Sigmoid colon (tissue), 6 donors: ENCODE measurements at regions not wholly inside any gene's neighbourhood (a gene's known extent, or its start where the extent isn't known, plus 50 kb on each side); places are given as distances from the start of the nearest gene placed in this dataset.
"Not testable (repeated sequence)": the region's sequence is repeated elsewhere in the genome, so short reads cannot be mapped to it uniquely, and the experiment has no call there.

ENCODE experiments used
- DNase-seq: peaks from one replicate; pipeline ENCODE4 v3.0.0-alpha.2; 2019
- H3K27ac ChIP-seq, 4 donors: fragments of 200-600 bp; sonication (generic); one replicate each; pipeline ENCODE4 v1.5.1; 2016 to 2019; ENCODE audit warnings: mild to moderate bottlenecking in 1 of 4
- H3K27me3 ChIP-seq, 3 donors: fragments of 200-600 bp; sonication (generic); one replicate each; pipeline ENCODE4 v1.5.1; 2019; ENCODE audit warnings: mild to moderate bottlenecking in 1 of 3
- H3K36me3 ChIP-seq, 4 donors: fragments of 200-600 bp; sonication (generic); one replicate each; pipeline ENCODE4 v1.5.1; 2016 to 2019
- H3K4me1 ChIP-seq, 4 donors: fragments of 200-600 bp; sonication (generic); one replicate each; pipeline ENCODE4 v1.5.1; 2017 to 2019
- H3K4me3 ChIP-seq, 4 donors: fragments of 200-600 bp; sonication (generic); one replicate each; pipeline ENCODE4 v1.5.1; 2017 to 2019; ENCODE audit warnings: mild to moderate bottlenecking in 2 of 4, moderate library complexity in 1 of 4
- H3K9me3 ChIP-seq, 4 donors: fragments of 200-600 bp in 3 of 4; sonication (generic) in 3 of 4; one replicate each; pipeline versions ENCODE4 v1.5.1 to v1.6.1; 2013 to 2019
- CTCF ChIP-seq, 4 experiments: fragments of 450-650 bp in 3 of 4; fragments of 200-600 bp in 1 of 4; IDR thresholded peaks; one replicate each; pipeline ENCODE4 v1.5.1; 2016 to 2019; ENCODE audit warnings: antibody characterized with exemption in 4 of 4, mild to moderate bottlenecking in 3 of 4, moderate library complexity in 2 of 4
- EP300 ChIP-seq, 4 donors: sonication (generic); formaldehyde crosslinking; IDR thresholded peaks; one replicate each; pipeline ENCODE4 v1.6.1; 2017; ENCODE audit warnings: antibody characterized with exemption in 4 of 4
- POLR2A ChIP-seq, 2 donors: fragments of 450-650 bp; IDR thresholded peaks; one replicate each; pipeline ENCODE4 v1.6.1; 2016; ENCODE audit warnings: antibody characterized with exemption in 2 of 2, mild to moderate bottlenecking in 2 of 2, moderate library complexity in 2 of 2
- POLR2AphosphoS5 ChIP-seq, 4 donors: sonication (generic); formaldehyde crosslinking; IDR thresholded peaks; one replicate each; pipeline ENCODE4 v1.6.1; 2017; ENCODE audit warnings: antibody characterized with exemption in 4 of 4
- WGBS, 2 donors: extraction: QIAGEN DNeasy Blood & Tissue Kit; methylation state at CpG; one replicate each; pipeline ENCODE4 v1.1.7; 2013; 5-methylcytosine and 5-hydroxymethylcytosine counted together
- intact Hi-C: fragments of 100-400 bp; cut with DNase I; formaldehyde crosslinking; loops from one replicate; pipeline ENCODE4 v1.15.1; 2023
- donor health status: healthy with polysubstance abuse.
- donor health status: healthy.

DNA sequence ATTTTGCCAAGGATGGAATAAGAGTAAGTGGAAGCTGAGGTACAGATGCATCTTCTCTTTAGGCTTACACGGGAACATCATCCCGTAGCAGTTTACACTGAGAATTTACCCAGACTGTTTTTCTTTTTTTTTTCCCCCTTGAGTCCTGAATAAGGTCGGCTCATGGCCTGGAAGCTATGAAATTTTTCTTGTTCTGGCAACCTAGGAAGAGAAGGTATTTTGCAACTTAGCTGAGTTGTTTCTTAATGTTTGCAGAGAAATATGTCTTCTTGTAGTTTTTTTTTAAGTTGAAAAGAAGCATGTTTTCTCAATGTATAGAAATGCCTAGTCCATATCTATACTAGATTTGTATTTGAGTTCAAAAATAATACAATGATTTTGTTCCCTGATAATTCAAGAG is 712.5 kb downstream of the TDRD15 start:
- no peak for TF ChIP-seq EP300 (IDR thresholded peaks at IDR 0.05)
- TF ChIP-seq POLR2AphosphoS5 (IDR thresholded peaks at IDR 0.05): no peak
- TF ChIP-seq CTCF (IDR thresholded peaks at IDR 0.05): no peak
- no peak for TF ChIP-seq POLR2A (IDR thresholded peaks at IDR 0.05)
- Histone ChIP-seq H3K4me3 (no peak overlapping the region), H3K27me3 (no peaks in the 10 kb centered on the region), H3K4me1 (no peaks in the 10 kb centered on the region), H3K27ac (no peak overlapping the region), H3K36me3 (no peaks in the 10 kb centered on the region), H3K9me3 (peaks cover 0 to 4% (median 0%) of the 10 kb centered on the region in 4 donors)
- intact Hi-C loops: no loop called here
- no peak for DNase-seq
- WGBS, 2 donors: 76 to 84% methylated on average over 3 of the region's 3 CpGs

DNA sequence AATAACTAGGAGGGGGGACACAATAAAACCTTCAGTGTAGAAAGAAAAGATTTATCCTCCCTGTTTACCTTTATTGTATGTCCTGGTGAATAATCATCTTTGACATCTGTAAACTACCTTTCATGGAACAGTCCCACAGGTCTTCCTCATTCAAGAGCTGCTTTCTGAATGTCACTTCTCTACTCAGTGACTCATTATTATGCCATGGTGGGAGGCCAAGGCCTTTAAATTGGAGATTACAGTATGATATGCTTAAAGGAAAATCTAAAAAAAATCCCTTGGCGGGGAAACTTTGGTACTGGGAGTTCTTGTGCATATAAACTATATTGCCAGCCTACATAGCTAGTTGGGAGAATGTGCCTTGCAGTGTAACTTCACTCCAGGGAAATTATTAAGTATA is 713.0 kb downstream of the TDRD15 start:
- intact Hi-C loops: no loop called here
- H3K27ac ChIP-seq: no peak overlapping the region
- 87 to 90% methylated on average over 1 of the region's 1 CpG for WGBS, 2 donors
- TF ChIP-seq EP300 (IDR thresholded peaks at IDR 0.05) (no peak), CTCF (IDR thresholded peaks at IDR 0.05) (no peak), POLR2AphosphoS5 (IDR thresholded peaks at IDR 0.05) (no peak), POLR2A (IDR thresholded peaks at IDR 0.05) (no peak)
- no peak overlapping the region for H3K4me3 ChIP-seq
- H3K9me3 ChIP-seq: peaks cover 0 to 4% (median 0%) of the 10 kb centered on the region in 4 donors
- no peak for DNase-seq
- no peaks in the 10 kb centered on the region for H3K27me3 ChIP-seq
- no peaks in the 10 kb centered on the region for H3K4me1 ChIP-seq
- no peaks in the 10 kb centered on the region for H3K36me3 ChIP-seq

DNA sequence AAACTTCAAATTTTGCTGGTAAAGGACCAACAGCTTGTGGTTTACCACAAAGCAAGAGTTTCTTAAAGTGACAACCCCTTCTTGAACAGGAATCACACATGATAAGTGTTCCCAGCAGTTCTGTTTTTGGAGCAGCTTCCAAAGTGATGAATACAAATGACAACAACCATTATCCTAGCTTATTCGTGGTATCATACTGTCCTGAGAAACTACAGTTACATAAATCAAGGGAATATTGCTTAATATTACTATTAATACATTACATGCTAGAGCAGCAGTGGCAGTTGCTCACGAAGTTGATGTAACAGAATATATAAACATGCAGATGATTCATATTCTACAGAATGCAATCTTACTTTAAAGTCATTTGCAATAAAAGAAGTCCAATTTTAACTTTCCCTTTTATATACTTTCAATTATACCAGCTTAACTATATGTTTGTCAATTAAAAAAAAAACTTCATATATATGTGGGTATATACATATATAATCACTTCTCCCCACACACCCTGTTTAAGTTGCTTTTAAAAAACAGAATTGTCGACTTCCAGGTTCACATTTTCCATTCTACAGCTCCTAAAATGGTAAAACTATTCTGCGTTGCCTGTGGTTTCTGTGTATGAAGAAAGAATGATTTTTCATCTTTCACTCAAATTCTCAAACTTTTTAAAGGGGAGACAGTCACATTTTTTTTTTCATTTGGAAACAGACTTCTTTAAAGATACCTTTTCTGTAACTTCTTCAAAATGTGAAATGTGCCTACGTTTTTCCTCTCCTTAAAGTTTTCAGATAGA is 713.6 kb downstream of the TDRD15 start:
- Histone ChIP-seq H3K27me3 (no peaks in the 10 kb centered on the region), H3K36me3 (no peaks in the 10 kb centered on the region), H3K9me3 (peaks cover 0 to 4% (median 0%) of the 10 kb centered on the region in 4 donors), H3K27ac (no peak overlapping the region), H3K4me3 (no peak overlapping the region), H3K4me1 (no peaks in the 10 kb centered on the region)
- TF ChIP-seq POLR2AphosphoS5 (IDR thresholded peaks at IDR 0.05) (peak in 2 of 4 donors; percentile 8 to 36), EP300 (IDR thresholded peaks at IDR 0.05) (no peak), POLR2A (IDR thresholded peaks at IDR 0.05) (no peak), CTCF (IDR thresholded peaks at IDR 0.05) (no peak)
- 55 to 67% methylated on average over 5 of the region's 5 CpGs for WGBS, 2 donors
- no peak for DNase-seq
- intact Hi-C loops: no loop called here

DNA sequence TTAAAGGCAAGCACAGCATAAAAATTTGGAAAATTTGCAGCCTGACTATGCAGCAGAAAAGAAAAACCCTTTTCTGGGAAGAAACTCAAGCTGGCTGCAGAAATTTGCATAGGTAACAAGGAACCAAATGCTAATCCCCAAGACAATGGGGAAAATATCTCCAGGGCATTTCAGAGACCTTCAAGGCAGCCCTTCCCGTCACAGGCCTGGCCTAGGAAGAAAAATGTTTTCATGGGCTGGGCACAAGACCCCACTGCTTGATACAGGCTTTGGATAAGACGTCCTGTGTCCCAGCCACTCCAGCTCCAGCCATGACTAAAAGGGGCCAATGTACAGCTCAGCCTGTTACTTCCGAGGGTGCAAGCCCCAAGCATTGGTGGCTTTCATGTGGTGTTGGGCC is 717.6 kb downstream of the TDRD15 start:
- Histone ChIP-seq H3K4me1 (no peaks in the 10 kb centered on the region), H3K27ac (no peak overlapping the region), H3K36me3 (no peaks in the 10 kb centered on the region), H3K9me3 (no peaks in the 10 kb centered on the region), H3K27me3 (no peaks in the 10 kb centered on the region), H3K4me3 (no peak overlapping the region)
- no peak for DNase-seq
- TF ChIP-seq POLR2A (IDR thresholded peaks at IDR 0.05): no peak
- TF ChIP-seq EP300 (IDR thresholded peaks at IDR 0.05): no peak
- TF ChIP-seq POLR2AphosphoS5 (IDR thresholded peaks at IDR 0.05): no peak
- TF ChIP-seq CTCF (IDR thresholded peaks at IDR 0.05): no peak
- WGBS, 2 donors: 57 to 70% methylated on average over 3 of the region's 3 CpGs
- intact Hi-C loops: no loop called here

DNA sequence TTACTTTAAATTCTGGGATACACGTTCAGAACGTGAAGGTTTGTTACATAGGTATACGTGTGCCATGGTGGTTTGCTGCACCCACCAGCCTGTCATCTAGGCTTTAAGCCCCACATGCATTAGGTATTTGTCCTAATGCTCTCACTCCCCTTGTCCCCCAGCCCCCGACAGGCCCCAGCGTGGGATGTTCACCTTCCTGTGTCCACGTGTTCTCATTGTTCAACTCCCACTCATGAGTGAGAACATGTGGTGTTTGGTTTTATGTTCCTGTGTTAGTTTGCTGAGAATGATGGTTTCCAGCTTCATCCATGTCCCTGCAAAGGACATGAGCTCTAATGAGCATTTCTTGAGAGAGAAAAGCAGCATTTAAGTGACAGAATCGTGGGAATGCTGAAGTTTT is 726.6 kb downstream of the TDRD15 start:
- H3K27ac ChIP-seq, H3K27me3 ChIP-seq, H3K4me3 ChIP-seq, H3K4me1 ChIP-seq, H3K9me3 ChIP-seq, DNase-seq, intact Hi-C loops, H3K36me3 ChIP-seq: not testable (repeated sequence)
- WGBS, 2 donors: 77 to 80% methylated on average over 7 of the region's 7 CpGs
